Embryonic facial prominence (tissue), 1 donor: ENCODE measurements at regions not wholly inside any gene's neighbourhood (a gene's known extent, or its start where the extent isn't known, plus 50 kb on each side); places are given as distances from the start of the nearest gene placed in this dataset.

Experiments used
- DNase-seq: peaks from one replicate; pipeline ENCODE4 v3.0.0-alpha.2; 2016; ENCODE audit errors: extremely low spot score

GRCh38 chr5:62680121-62680520 lies 101.5 kb downstream of the LRRC70 start:
- no peak for DNase-seq
